Ecto neural progenitor cell (in vitro differentiated cells): ENCODE measurements at regions not wholly inside any gene's neighbourhood (a gene's known extent, or its start where the extent isn't known, plus 50 kb on each side); places are given as distances from the start of the nearest gene placed in this dataset.

Source experiments
- DNase-seq: peaks from one replicate; pipeline ENCODE4 v3.0.0-alpha.2; 2018; ENCODE audit warnings: low spot score

- no peak for DNase-seq
Observed at GRCh38 chr21:16307256-16307655, 577.5 kb downstream of the USP25 start.

- DNase-seq, result no peak
Observed at GRCh38 chr21:16308269-16308668, 578.5 kb downstream of the USP25 start.

GRCh38 chr21:16309250-16309971 is 579.6 kb downstream of the USP25 start:
- DNase-seq, result no peak

- no peak for DNase-seq
Observed at GRCh38 chr21:16310176-16310575, 580.4 kb downstream of the USP25 start.

GRCh38 chr21:16311229-16311628 is 581.4 kb downstream of the USP25 start:
- no peak for DNase-seq

- DNase-seq, result no peak
Observed at GRCh38 chr21:16312321-16312720, 582.5 kb downstream of the USP25 start.

GRCh38 chr21:16315223-16315622 is 585.4 kb downstream of the USP25 start:
- DNase-seq, result no peak

- DNase-seq, result no peak
Observed at GRCh38 chr21:16318651-16319300, 589.0 kb downstream of the USP25 start.

- no peak for DNase-seq
Observed at GRCh38 chr21:16320110-16320509, 590.3 kb downstream of the USP25 start.

GRCh38 chr21:16322454-16322853 is 592.7 kb downstream of the USP25 start:
- no peak for DNase-seq

GRCh38 chr21:16323596-16323995 is 593.8 kb downstream of the USP25 start:
- DNase-seq, result no peak

GRCh38 chr21:16324630-16325029 is 594.8 kb downstream of the USP25 start:
- DNase-seq, result no peak

GRCh38 chr21:16330082-16330907 is 600.5 kb downstream of the USP25 start:
- DNase-seq, result no peak

GRCh38 chr21:16330908-16331268 is 601.1 kb downstream of the USP25 start:
- DNase-seq, result no peak

GRCh38 chr21:16337266-16337665 is 607.5 kb downstream of the USP25 start:
- DNase-seq, result no peak

- DNase-seq, result no peak
Observed at GRCh38 chr21:16342932-16343331, 613.1 kb downstream of the USP25 start.

- DNase-seq, result no peak
Observed at GRCh38 chr21:16343776-16344175, 614.0 kb downstream of the USP25 start.

GRCh38 chr21:16345757-16346156 is 616.0 kb downstream of the USP25 start:
- DNase-seq, result no peak

- DNase-seq, result no peak
Observed at GRCh38 chr21:16347223-16347622, 617.4 kb downstream of the USP25 start.

- no peak for DNase-seq
Observed at GRCh38 chr21:16353764-16354163, 624.0 kb downstream of the USP25 start.

GRCh38 chr21:16357994-16358393 is 628.2 kb downstream of the USP25 start:
- no peak for DNase-seq

- DNase-seq, result no peak
Observed at GRCh38 chr21:16358784-16359183, 629.0 kb downstream of the USP25 start.

- no peak for DNase-seq
Observed at GRCh38 chr21:16363100-16363499, 633.3 kb downstream of the USP25 start.
